GM18858 (cell line): ENCODE measurements at regions not wholly inside any gene's neighbourhood (a gene's known extent, or its start where the extent isn't known, plus 50 kb on each side); places are given as distances from the start of the nearest gene placed in this dataset.

Experiments used
- ATAC-seq: cut with Tn5 transposase; IDR thresholded peaks from one replicate; pipeline ENCODE4 v1.9.1; 2021; ENCODE audit not compliant: unreplicated experiment

DNA sequence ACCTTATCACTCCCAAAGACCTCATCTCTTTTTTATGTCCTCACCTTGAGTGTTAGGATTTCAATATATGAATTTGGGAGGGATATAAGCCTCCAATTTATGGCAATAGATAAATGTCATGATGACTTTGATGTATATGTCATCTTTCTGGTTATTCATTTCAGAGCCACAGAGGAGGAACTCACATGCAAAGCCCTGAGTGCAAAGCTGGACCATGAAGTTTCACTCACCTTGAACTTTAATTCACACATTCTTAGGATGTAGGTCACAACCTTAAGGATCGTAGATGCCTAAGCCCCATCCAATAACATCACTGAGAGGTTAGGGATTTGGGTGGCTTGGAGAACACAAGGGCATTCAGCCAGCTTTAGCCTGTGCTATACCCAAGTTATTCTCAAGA is 81.9 kb upstream of the ZPBP start:
- no peak for ATAC-seq

GRCh38 chr7:50166997-50167965 is 74.2 kb upstream of the ZPBP start:
- peak; percentile 38 for ATAC-seq

DNA sequence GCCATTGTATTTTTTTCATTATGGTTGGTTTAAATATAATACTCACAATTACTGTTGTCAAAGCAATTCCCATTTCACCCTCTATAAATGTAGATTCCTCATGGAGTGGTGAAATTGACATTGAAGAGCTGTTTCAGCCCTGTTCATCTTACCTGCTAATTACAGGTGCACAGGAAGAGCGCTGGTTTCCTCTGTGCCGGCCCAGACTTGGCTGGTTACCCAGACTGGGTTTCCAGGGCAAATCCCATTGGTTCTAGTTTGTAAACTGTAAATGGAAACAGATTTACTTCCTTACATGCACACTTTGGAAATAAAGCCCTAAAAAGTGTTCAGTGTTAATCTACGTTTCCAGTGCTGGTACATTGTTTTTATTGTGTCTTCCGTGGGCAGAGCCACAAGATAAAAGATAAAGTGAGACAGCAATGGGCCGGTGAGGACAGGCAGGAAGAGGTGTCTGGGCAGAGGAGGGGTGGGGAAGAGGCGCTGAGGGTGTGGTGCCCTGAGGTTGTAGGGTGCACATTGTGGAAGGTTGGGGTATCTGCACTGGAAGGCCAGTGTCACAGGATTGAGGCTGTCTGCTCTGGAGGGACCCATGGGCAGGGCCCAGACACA is 71.6 kb upstream of the ZPBP start:
- ATAC-seq = no peak

DNA sequence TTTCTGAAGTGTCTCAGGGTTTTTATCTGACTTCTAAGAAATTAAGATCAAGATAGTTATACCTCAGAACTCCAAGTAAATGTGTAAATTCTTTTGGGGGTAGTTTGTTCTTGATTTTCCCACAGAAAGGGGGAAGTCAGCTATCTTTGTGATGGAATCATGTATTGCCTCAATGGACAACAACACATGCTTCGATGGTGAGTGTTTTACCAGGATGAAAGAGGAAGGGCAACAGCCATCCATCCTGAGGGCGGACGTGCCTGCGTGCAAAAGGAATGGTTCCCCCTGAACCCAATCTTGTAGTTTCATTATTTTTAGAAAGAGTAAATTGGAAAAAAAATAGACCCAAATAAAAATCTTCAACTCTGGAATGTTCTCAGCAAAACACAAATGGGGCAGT is 67.2 kb upstream of the ZPBP start:
- no peak for ATAC-seq

DNA sequence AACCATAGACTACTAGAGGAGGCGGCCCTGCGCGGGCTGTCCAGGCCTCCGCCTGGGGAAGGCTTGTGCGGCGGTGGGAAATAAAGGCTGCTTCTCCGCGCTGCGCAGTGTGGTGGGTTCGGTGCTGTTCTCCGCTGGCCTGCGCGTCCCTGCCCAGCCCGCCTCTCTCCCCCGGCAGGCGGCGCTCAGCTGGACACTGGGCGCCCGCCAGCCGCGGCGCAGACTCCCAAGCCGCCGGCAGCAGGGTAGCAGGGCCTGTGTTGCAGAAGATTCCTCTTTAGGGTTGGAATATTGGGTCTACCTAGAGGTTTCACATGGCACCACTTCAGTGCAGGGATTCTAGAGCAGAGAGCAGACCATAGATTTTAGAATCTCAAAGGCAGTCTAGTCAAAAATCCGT is 66.1 kb upstream of the ZPBP start:
- ATAC-seq = no peak

DNA sequence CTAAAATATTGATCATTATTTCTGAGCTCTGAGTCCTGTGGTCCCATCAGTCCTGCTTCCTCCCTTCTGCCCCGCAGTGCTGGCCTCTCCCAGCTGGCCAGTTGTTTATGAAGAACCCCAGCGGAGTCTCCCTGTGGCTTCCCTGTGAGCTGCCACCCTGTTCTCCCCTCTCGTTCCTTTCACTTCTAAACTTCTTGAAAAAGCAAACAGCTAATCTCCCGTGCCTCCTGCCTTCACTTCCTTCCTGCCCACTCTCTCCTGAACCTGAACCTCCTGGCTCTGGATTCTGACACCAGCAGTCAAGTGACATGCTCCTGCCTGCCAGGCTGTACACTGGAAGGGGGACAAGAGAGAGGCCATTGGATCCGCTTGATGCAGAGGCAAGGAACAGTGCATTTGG is 63.7 kb upstream of the ZPBP start:
- ATAC-seq = no peak

DNA sequence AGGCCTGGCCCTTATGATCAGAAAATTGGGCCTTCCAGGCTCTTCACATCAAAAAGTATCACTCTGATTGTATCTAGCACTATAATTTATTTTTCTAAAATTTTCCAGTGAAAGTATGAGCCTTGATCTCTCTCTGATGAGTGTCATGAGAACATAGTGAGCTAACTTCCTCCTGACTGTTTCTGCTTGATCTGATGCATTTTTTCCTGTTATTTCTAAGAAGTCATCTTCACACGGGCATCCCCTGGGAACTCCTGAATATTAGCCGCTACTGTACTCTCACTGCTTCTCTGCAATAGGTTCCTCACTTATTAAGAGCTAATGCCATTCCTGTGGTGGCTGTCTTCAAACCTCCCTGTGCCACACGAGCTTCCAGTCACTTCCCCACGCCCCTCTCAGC is 63.1 kb upstream of the ZPBP start:
- ATAC-seq = no peak

DNA sequence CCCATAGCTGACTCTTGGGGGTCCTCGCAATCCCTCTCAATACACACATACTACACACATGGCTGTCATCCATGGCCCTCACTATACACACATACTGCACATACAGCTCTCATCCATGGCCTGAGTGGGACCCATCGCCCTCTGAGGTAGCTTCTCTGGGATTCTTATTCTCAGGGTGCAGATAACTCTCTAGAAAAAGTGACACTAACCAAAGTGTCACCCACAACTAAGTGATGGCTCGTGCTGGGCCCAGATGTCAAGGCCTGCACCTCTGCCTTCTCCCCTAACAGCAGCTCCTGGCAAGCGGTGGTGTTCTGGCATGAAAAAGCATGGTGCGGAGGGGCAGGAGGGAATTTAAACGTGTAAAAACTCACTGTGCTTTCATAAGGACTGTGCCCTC is 62.7 kb upstream of the ZPBP start:
- ATAC-seq = no peak

- ATAC-seq = no peak
These were observed 60.9 kb upstream of the ZPBP start for GRCh38 chr7:50153995-50154394.

DNA sequence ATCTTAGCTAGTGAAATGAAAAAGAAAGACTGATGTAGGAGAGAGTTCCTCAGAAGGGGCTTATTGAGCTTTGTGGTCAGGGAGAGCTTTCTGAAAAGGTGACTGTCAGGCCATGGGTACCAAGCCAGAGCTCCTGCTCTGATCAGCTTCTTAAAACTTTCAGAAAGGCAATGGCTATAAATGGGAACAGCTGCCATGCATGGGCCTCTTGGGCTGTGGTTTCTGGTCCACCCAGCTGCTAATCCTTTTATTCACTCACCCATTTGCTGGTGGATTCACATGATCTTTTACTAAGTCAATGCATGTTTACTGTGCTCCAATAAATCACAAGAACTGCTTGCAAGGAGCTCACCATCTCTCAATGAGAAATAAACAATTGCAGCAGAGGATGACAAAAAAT is 60.1 kb upstream of the ZPBP start:
- ATAC-seq = peak; percentile 26

- no peak for ATAC-seq
These were observed 59.4 kb upstream of the ZPBP start for GRCh38 chr7:50152486-50152885.

- ATAC-seq = no peak
These were observed 58.6 kb upstream of the ZPBP start for GRCh38 chr7:50151661-50152060.

GRCh38 chr7:50151001-50151400 is 58.0 kb upstream of the ZPBP start:
- ATAC-seq = no peak

DNA sequence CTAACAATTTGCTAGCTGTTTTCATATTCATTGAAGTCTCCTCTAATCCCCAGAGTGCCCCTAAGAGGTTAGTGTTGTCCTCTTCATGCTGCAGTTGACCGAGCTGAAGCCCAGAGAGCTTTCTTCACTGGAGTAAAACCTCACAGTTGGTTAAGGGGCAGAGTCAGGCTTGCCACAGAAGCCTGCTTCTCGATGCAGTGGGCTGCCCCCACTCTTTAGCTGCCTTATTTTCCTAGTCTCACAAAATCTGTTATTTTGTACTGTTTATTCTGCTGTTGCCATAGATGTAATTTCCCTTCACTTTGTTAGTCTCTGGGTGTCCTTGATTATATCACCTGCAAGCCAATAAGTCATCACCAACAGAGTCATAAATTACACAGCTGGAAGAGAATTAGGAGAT is 56.3 kb upstream of the ZPBP start:
- no peak for ATAC-seq

GRCh38 chr7:50147951-50148808 is 55.1 kb upstream of the ZPBP start:
- peak; percentile 47 for ATAC-seq

DNA sequence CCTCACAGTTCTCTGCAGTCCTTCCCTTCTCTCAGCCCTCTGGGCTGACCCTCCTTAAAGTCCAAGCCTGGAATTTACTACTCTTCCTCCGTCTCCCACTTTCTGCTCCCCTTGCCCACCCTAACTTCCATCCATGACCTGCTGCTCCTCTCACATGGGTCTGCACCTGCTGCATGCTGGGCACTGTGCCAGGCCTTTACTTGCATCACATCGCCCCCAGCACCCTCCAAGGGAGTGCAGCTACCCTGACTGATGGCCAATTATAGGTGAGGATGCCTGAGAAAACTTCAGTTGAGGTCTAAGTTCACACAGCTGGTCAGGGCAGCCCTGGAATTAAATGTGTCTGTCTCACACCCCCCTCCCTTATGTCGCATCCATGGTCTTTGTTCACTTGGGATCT is 53.6 kb upstream of the ZPBP start:
- ATAC-seq = no peak

DNA sequence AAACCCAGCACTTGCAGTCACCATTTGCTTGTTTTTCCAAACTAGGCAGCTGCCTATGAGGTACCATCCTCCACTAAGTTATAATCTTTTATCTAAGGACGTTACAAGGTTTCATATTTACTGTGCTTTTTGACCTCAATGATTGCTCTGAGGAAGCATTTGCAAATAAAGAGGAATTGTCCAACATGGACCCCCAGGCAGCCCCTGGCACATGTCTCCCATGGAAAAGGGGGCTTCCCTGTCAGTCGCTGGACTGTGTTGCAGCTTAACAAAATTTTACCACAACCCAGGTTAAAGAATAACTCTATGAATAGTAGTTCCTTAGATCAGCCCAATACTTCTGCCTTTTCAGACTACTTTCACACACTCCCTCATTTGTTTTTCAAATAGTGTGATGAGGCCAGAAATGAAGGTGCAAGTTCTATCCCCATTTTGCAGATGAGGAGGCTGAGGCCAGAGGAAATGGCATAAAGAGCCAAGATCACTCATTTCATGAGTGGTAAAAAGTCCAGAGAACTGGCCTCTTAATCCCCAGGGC is 52.8 kb upstream of the ZPBP start:
- ATAC-seq = peak; percentile 26

GRCh38 chr7:50145226-50145625 is 52.2 kb upstream of the ZPBP start:
- no peak for ATAC-seq
